GM10248 (cell line): ENCODE measurements at regions not wholly inside any gene's neighbourhood (a gene's known extent, or its start where the extent isn't known, plus 50 kb on each side); places are given as distances from the start of the nearest gene placed in this dataset.

Experiments
- CTCF ChIA-PET: fragments of 300-600 bp; sonication (Branson Sonifier 250); formaldehyde crosslinking; extraction: SDS; loops from one replicate; lab custom pipeline; 2021; ENCODE audit warnings: antibody characterized with exemption; lab: Yijun Ruan, JAX
- POLR2A ChIA-PET: fragments of 350-650 bp; sonication (Branson Sonifier 250); formaldehyde crosslinking; extraction: SDS; loops from one replicate; lab custom pipeline; 2020; ENCODE audit warnings: antibody characterized with exemption; lab: Yijun Ruan, JAX
- DNase-seq: peaks from one replicate; pipeline ENCODE4 v3.0.0; 2012; ENCODE audit errors: extremely low spot score
- TF ChIP-seq, protein P1 (sequence below): IDR thresholded peaks from 2 replicates; pipeline ENCODE4 v1.5.1; 2012; ENCODE audit warnings: mild to moderate bottlenecking, low read depth; ENCODE audit errors: extremely low read depth, missing control alignments, control extremely low read depth

GRCh38 chr7:89771003-89771636 lies 383.1 kb upstream of the STEAP1 start:
- DNase-seq: no peak
- ChIA-PET POLR2A (no interaction called here), CTCF (interaction anchor here (1.6 kb wide), 1 partner anchor 12 kb away, joined by 4 read pairs; no protein-coding TSS in a partner anchor)
- TF ChIP-seq, protein P1, sequence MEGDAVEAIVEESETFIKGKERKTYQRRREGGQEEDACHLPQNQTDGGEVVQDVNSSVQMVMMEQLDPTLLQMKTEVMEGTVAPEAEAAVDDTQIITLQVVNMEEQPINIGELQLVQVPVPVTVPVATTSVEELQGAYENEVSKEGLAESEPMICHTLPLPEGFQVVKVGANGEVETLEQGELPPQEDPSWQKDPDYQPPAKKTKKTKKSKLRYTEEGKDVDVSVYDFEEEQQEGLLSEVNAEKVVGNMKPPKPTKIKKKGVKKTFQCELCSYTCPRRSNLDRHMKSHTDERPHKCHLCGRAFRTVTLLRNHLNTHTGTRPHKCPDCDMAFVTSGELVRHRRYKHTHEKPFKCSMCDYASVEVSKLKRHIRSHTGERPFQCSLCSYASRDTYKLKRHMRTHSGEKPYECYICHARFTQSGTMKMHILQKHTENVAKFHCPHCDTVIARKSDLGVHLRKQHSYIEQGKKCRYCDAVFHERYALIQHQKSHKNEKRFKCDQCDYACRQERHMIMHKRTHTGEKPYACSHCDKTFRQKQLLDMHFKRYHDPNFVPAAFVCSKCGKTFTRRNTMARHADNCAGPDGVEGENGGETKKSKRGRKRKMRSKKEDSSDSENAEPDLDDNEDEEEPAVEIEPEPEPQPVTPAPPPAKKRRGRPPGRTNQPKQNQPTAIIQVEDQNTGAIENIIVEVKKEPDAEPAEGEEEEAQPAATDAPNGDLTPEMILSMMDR: no peak

GRCh38 chr7:89772276-89772675 lies 382.0 kb upstream of the STEAP1 start:
- TF ChIP-seq, protein P1: no peak
- ChIA-PET POLR2A (no interaction called here), CTCF (interaction anchor here (1.6 kb wide), 1 partner anchor 13 kb away, joined by 4 read pairs; no protein-coding TSS in a partner anchor)
- no peak for DNase-seq

- TF ChIP-seq, protein P1: no peak
- ChIA-PET POLR2A (no interaction called here), CTCF (no interaction called here)
- DNase-seq: no peak
Measured at GRCh38 chr7:89773611-89774010, 380.7 kb upstream of the STEAP1 start.

- POLR2A ChIA-PET: no interaction called here
Measured at GRCh38 chr7:89775459-89775858, 378.8 kb upstream of the STEAP1 start.

GRCh38 chr7:89776980-89777379 lies 377.3 kb upstream of the STEAP1 start:
- DNase-seq: no peak

More at GRCh38 chr7:89775459-89775858, 378.8 kb upstream of the STEAP1 start:
- TF ChIP-seq, protein P1: no peak
- CTCF ChIA-PET: no interaction called here
- no peak for DNase-seq

GRCh38 chr7:89777499-89777898 lies 376.8 kb upstream of the STEAP1 start:
- TF ChIP-seq, protein P1: no peak
- CTCF ChIA-PET: no interaction called here
- POLR2A ChIA-PET: no interaction called here
- DNase-seq: no peak

More at GRCh38 chr7:89776980-89777379, 377.3 kb upstream of the STEAP1 start:
- ChIA-PET CTCF (no interaction called here), POLR2A (no interaction called here)
- TF ChIP-seq, protein P1: no peak
